GM20431 (cell line): ENCODE measurements at regions not wholly inside any gene's neighbourhood (a gene's known extent, or its start where the extent isn't known, plus 50 kb on each side); places are given as distances from the start of the nearest gene placed in this dataset.

ENCODE experiments used
- in situ Hi-C: fragments of 300-500 bp; cut with MseI, MboI; formaldehyde crosslinking; loops from one replicate; pipeline ENCODE4 v1.15.0; 2020; ENCODE audit warnings: low sequenced_read_pairs; ENCODE audit not compliant: unreplicated experiment

- in situ Hi-C loops: no loop called here
Observed at GRCh38 chr20:39214828-39215227, 252.7 kb downstream of the DHX35 start.

- in situ Hi-C loops: no loop called here
Observed at GRCh38 chr20:39213476-39214145, 251.5 kb downstream of the DHX35 start.

- in situ Hi-C loops: no loop called here
Observed at GRCh38 chr20:39211060-39211748, 249.1 kb downstream of the DHX35 start.

- in situ Hi-C loops: no loop called here
Observed at GRCh38 chr20:39210341-39211036, 248.3 kb downstream of the DHX35 start.

- in situ Hi-C loops: no loop called here
Observed at GRCh38 chr20:39206899-39207564, 244.9 kb downstream of the DHX35 start.

GRCh38 chr20:39195582-39196021 lies 233.5 kb downstream of the DHX35 start:
- in situ Hi-C loops: no loop called here

- in situ Hi-C loops: no loop called here
Observed at GRCh38 chr20:39190666-39191570, 228.8 kb downstream of the DHX35 start.

GRCh38 chr20:39188266-39188765 lies 226.2 kb downstream of the DHX35 start:
- in situ Hi-C loops: no loop called here

- in situ Hi-C loops: no loop called here
Observed at GRCh38 chr20:39181490-39181889, 219.3 kb downstream of the DHX35 start.

- in situ Hi-C loops: no loop called here
Observed at GRCh38 chr20:39176457-39176856, 214.3 kb downstream of the DHX35 start.

GRCh38 chr20:39170896-39171463 lies 208.8 kb downstream of the DHX35 start:
- in situ Hi-C loops: no loop called here

GRCh38 chr20:39165099-39165498 lies 203.0 kb downstream of the DHX35 start:
- in situ Hi-C loops: no loop called here

GRCh38 chr20:39164642-39165041 lies 202.5 kb downstream of the DHX35 start:
- in situ Hi-C loops: no loop called here

GRCh38 chr20:39163993-39164392 lies 201.8 kb downstream of the DHX35 start:
- in situ Hi-C loops: no loop called here

GRCh38 chr20:39161900-39162299 lies 199.8 kb downstream of the DHX35 start:
- in situ Hi-C loops: no loop called here

GRCh38 chr20:39155971-39156370 lies 193.8 kb downstream of the DHX35 start:
- in situ Hi-C loops: no loop called here

- in situ Hi-C loops: no loop called here
Observed at GRCh38 chr20:39152742-39153141, 190.6 kb downstream of the DHX35 start.

- in situ Hi-C loops: no loop called here
Observed at GRCh38 chr20:39152126-39152525, 190.0 kb downstream of the DHX35 start.

- in situ Hi-C loops: no loop called here
Observed at GRCh38 chr20:39150501-39150900, 188.4 kb downstream of the DHX35 start.
